HG03097 (cell line): ENCODE measurements at regions not wholly inside any gene's neighbourhood (a gene's known extent, or its start where the extent isn't known, plus 50 kb on each side); places are given as distances from the start of the nearest gene placed in this dataset.
"Not testable (repeated sequence)": the region's sequence is repeated elsewhere in the genome, so short reads cannot be mapped to it uniquely, and the experiment has no call there.

Experiments used
- ATAC-seq: cut with Tn5 transposase; IDR thresholded peaks from one replicate; pipeline ENCODE4 v1.9.1; 2021; ENCODE audit not compliant: unreplicated experiment, low FRiP score

DNA sequence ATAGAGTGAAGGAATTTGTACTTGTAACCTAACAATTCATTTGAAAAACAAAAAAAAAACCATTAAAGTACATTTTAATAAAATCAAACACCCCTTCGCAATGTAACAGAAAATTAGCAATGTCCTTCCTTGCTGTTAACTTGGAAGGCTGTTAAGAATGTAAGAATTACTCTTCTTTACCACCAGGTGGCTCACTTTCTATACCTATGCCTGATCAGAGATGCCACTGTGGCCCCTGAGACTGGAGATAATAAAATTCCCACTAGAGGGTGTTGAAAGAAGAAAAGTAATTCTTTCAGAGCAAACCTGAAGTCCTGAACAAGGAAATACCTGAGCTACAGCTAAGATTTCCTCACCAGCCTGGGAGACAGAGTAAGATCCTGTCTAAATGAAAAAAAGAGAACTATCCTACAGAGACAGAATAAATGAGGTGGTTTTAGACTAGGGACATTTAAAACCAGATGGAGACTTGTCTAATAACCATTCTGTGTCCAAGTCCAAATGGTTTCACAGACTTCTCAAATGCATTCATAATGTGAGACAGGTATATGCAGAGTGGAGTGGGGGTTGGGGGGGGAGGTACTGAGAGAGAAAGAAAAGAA lies 1089.3 kb downstream of the FAM181B start:
- peak; percentile 97 for ATAC-seq

DNA sequence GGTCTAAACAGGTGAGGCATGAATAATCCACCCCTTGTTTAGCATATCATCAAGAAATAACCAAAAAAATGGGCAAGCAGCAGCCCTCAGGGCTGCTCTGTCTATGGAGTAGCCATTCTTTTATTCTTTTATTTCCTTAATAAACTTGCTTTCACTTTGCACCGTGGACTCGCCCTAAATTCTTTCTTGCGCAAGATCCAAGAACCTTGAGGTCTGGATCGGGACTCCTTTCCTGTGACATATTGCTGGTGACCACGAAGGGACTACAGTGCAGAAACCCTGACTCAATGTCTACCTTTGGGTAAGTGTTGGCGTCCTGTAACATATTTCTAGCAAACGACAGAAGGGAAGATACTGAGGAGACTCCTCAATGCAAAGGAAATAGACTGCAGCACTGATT lies 1099.2 kb downstream of the FAM181B start:
- no peak for ATAC-seq

DNA sequence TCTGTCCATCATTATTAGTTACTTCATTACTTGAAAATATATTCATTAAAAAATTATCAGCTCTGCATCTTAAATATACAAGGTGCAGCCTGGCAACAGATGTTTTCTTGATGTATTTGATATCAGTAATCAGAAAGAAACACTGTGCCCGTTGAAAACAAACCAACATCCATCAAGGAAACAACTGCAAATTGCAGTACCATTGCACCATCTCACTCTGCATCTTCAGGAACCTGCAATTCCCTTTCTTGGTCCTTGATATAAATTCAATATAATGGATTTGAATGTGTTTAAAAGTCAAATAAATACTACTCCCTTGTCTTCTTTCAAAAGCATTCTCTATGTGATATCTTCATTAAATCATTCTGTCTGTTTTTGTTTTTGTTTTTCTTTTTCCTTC lies 1131.2 kb downstream of the FAM181B start:
- no peak for ATAC-seq

DNA sequence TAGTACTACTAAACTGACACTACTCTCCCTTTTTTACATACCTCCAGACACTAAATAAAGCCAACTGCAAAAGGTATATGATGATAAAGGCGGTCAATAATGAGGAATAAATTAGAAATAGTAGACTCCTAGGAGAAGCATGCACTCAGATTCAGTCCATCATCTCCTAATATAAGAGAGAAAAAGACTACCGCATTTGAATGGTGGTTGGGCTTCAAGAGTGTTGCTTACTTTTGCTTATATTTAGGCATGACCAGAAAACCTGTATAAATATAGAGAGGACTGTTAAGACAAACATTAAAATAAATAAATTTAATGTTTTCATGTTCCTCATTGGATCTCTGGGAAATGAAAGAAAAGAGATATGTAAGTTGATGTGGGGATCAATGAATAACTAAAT lies 1137.0 kb downstream of the FAM181B start:
- ATAC-seq = no peak

DNA sequence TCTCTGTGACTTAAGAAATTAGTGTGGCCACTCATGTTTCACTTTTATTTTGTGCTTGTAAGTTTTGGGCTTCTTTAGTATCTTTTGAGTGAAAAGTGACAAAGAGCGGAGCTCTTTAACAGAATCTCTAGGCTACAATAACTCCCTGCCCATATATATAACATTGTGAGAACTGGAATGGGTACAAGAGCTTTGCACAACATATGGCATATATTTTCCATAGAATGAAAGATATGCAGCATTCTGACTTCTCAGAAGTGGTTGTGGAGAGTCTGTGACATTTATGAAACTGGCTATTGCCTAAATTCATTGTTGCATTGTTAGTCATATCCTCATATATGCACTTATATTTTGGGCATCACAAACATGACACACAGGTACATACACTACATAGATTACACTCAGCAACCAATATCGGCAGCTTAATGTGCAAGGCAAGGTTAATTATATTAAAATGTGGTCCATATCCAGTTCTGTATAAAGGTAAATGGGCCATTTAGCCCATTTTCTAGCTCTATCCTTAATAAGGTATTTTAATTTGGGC lies 1148.2 kb downstream of the FAM181B start:
- no peak for ATAC-seq

DNA sequence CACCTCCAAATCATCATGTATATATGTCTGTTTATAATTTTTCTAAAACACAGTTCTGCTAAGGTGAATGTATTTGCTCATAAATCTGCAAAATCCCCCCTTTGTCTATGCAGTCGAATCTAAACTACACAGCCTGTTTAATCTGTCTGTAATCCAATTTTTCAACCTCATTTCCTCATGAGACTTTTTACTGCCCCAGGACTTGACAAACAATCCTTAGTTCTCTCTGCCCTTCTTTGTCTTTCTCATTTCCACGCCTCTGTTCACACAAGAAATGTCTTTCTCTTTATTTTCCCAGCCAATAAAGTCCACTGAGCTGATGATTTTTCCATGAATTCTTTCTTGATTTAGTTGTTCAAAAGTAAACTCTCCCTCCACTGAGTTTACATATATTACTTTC lies 1154.3 kb downstream of the FAM181B start:
- no peak for ATAC-seq

DNA sequence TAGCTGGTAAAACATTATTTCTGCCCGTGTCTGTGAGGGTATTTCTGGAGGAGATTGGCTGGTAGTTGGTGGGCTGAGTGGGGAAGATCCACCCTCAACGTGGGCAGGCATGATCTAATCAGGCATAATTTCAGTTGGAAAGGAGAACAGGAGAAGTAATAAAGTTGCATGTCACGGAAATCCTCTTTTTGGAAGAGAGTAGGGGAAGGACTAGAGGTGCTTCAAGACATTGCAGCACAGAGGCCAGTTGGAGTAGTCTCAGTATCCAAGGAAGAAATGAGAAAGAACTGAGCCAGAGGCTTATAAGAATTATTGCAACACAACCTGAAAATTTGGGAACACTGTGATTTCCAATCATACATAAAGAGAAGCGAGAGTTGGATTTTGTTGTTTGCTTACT lies 1155.1 kb downstream of the FAM181B start:
- no peak for ATAC-seq

DNA sequence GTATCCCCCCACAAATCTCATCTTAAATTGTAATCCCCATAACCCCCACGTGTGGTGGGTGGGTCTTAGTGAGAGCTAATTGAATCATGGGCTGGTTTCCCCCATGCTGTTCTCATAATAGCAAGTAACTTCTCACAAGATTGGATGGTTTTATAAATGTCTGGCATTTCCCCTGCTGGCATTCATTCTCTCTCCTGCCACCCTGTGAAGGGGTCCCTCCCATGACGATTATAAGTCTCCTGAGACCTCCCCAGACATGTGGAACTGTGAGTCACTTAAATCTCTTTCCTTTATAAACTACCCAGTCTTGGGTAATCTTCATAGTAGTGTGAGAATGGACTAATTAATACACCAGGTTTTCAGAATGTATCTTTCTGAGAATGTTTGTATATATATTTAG lies 1159.4 kb downstream of the FAM181B start:
- no peak for ATAC-seq

DNA sequence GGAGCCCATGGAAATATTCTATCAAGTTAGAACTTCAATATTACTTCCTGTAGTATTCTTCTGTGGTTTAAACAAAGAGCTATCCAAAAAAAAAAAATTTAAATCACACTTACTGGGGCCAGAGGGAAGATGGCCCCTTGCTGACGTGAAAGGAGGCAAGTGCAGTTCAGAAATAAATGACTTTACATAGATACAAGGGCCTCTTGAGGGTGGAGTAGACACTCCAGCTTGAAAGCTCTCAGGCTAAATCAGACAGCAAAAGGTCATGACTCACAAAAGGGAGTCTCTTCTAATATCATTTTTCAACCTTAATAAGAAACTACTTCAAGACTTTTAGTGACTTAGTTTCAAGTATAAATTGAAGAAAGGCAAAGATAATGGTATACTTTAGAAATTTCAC lies 1160.3 kb downstream of the FAM181B start:
- no peak for ATAC-seq

DNA sequence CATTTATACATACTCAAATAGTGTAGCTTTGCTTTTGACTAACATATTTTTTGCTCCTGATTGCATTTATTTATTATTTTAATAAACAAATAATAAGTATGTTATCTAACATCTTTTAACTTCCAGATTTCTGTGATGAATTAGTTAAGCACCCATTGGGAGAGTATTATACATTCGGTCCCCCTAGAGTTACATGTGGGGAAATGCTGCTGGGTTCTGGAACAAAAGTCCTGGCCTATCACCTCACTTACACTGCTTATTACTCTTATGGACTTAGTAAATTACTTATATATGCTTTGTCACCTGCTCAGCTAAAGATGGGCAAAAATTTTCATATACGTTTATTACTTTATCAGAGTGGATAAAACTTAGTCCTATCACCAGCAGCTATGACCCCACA lies 1163.0 kb downstream of the FAM181B start:
- no peak for ATAC-seq

DNA sequence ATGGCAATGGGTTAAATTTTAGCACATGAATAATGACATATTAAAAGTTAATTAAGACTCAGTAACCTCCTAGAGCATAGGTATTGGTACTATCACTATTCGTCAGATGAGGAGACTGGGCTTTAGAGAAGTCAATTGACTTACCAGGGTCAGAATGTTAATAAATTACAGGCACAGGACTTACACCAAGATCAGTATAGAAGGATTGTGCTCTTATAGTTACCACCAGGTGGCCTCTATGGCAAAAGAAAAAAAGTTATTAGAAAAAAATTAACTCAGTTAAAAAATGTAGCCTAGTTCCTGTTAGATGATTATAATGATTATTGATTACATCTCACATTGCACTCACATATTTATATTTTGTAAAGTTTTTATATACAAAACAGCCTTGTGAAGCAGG lies 1163.7 kb downstream of the FAM181B start:
- ATAC-seq = no peak

DNA sequence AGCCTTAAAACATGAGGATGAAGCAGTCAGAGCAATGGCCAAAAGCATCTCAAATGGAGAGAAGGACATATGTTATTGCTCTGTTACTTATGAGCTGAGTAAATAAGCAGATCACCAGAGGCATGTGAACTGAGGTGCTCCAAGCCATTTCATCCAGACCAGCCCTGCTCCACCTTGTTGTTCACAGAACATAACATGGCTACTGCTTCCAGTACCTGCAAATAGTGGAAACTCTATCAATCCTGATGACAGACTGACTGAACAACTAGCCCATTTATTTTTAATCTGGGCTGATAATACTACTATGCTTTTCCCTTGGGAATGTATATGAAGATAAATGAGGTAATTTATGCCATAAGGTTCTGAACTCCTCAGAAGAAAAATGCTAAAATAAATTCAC lies 1164.7 kb downstream of the FAM181B start:
- ATAC-seq = no peak

DNA sequence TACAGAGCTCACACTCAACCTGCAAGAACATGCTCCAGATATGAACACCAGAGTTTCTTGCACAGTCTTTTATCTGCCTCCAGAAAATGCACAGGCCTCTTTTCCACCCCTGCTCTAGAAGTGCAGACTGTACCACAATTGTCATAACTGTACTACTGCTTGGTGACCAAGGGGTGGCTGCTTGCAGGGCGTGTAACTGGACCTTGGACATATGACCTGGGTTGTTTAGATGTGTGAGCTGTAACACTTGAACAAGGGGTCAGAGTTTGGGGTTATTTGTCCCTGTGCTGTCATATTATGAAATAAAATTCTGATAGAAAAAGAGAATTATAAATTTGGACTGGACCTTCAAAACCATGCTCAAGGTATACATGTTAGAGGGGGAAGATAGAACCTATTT lies 1185.5 kb downstream of the FAM181B start:
- no peak for ATAC-seq

DNA sequence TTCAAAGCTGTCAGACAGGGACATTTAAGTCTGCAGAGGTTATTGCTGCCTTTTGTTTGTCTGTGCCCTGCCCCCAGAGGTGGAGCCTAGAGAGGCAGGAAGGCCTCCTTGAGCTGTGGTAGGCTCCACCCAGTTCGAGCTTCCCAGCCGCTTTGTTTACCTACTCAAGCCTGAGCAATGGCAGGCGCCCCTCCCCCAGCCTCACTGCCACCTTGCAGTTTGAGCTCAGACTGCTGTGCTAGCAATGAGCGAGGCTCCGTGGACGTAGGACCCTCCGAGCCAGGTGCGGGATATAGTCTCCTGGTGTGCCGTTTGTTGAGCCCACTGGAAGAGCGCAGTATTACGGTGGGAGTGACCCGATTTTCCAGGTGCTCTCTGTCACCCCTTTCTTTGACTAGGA lies 1193.9 kb downstream of the FAM181B start:
- not testable (repeated sequence) for ATAC-seq

DNA sequence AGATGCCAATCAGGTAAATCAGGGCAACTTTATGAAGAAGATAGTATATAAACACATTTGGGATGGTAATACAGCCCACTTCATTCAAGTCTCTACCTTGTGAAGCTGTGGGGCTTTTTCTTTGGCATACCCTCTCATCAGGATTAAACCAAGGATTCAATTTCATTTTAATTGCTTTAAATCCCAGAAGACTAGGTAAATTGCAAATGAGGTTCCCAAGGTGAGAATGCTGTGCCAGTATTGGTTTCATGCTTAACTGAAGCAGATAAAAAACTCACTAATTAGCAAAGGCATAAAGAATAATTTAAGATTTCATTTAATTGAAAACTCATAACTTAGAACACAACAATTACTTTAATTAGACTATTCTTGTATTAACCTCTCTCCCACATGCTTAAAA lies 1218.1 kb downstream of the FAM181B start:
- no peak for ATAC-seq

DNA sequence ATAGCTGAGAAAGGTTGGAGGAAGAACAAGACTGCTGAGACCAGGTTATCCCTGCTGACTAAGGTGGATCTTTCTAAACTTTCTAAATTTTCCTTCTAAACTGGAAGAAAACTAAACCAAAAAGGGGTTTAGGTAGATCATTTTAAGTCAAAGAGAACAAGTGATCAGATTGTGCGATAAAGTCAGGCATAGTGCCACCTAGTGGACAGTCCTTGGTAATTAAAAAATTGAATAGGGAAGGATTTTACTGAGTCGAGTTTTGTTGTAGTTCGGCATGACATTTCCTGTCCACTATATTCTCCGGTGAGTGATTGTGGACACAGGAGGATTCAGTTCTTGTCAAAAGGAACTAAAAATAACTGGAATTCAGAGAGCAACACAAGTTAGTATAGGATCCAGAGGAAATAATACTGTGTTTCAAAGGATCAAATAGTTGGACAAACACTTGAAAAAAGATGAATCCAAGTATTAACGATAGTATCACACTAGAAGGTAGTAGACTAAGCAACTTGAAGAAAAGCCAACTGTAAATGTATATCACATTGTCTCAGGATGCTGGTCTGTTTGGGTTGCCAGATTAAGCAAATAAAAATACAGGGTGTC lies 1236.4 kb downstream of the FAM181B start:
- ATAC-seq = peak; percentile 59

DNA sequence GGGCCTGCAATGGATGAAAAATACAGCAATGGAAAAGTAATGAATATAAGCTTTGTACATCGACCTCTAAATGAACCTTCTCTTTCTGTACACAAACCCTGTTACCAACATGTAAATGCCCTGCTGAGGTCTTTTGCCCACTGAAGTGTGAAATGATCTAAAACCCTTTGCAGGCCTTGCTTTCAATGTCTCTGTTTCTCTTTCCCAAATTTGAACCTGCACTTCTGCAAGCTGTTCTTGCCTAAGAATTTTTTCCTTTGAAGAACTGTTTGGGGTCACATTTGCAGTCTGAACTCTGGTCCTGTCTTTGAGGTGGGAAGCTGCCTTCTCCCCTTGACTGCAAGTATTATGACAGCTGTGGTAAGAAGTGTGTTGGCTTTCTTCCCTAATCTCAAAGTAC lies 1237.1 kb downstream of the FAM181B start:
- ATAC-seq = no peak

DNA sequence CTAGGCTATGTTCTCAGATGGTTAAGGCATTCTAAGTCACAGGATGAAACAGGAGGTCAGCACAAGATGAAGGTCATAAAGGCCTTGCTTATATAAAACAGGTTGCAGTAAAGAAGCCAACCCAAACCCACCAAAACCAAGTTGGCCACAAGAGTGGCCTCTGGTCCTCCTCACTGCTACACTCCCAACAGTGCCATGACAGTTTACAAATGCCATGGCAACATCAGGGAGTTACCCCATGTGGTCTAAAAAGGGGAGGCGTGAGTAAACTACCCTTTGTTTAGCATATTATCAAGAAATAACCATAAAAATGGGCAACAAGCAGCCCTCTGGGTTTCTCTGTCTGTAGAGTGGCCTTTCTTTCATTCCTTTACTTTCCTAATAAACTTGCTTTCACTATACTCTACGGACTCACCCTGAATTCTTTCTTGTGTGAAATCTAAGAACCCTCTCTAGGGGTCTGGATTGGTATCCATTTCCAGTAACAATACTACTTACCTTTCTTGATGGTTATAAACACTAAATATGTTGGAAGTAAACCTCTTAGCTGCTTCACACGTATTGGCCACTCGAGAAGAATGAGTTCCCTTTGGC lies 1237.9 kb downstream of the FAM181B start:
- ATAC-seq = no peak

DNA sequence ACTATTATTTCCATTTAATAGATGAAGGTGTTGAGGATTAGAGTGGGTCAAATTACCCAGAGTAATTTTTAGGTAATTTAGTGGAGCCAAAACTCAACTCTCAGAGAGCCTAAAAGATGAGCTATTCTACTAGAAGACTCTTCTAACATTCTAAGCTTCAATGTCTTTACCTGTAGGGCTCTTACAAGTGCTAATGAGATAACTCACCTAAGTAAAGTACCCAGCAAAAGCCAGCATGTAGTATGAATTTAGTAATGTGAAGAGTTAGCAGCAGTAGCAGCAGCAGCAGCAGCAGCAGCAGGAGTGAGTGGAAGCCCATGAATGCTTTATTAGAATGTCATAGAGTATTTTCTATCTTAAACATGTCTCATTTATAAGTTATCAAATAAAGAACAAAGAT lies 1239.2 kb downstream of the FAM181B start:
- ATAC-seq = no peak

DNA sequence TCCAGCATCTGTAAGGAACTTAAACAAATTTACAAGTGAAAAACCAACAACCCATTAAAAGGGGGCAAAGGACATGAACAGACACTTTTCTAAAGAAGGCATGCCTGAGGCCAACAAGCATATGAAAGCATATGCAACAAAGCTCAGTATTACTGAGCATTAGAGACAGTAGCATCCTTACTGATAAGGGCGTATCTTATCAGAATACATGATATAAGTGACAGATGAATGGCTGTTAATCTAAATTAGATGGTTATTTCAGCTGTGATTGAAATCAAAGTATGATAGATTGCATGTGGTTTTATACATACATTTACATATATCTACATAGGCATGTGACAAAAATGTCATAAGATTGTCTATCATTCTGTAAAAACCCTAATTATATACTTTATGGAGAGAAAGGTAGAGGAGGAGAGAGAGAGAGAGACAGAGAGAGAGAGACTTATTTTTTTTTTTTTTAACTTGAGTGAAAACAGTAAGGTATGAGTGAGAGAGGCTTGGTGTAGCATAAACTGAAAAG lies 1240.7 kb downstream of the FAM181B start:
- ATAC-seq = no peak

DNA sequence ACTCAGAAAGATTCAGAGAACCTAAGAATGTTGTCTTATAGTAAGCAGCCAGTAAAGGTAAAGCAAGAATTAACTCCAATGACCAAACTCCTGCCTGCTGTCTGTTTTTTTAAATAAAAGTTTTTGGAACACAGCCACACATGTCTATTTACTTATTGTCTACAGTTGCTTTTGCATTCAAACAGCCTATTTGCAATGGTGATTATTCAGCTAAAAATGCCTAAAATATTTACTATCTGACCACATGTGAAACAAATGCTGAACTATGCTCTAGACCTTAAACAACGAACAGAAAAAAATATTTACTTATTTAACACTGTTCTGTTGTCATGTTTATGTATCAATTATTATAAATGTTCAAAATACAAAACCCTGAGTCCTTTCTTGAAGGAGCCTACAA lies 1246.6 kb downstream of the FAM181B start:
- ATAC-seq = no peak

DNA sequence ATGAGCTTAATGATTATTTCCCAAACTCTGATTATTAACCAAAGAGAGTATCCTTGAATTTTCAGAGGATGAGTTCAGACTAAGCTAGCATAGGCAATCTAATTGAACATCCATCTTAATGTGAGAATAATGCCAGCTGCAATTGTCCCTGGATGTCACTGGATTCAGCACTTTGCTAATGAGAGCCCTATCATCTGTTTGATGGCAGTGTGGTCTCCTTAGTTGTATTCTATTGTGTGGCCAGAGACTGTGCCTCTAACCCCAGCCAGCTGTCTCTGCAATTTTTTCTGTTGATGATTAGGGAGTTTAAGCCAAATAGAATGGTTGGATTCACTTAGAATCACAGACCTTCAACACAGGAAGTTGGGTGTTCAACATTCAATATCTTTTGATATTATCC lies 1249.5 kb downstream of the FAM181B start:
- ATAC-seq = no peak
